Right lobe of liver (tissue), 6 donors: ENCODE measurements at regions not wholly inside any gene's neighbourhood (a gene's known extent, or its start where the extent isn't known, plus 50 kb on each side); places are given as distances from the start of the nearest gene placed in this dataset.

Source experiments
- ATAC-seq, 4 donors: fragments of 200-7000 bp; cut with Tn5 transposase; one replicate each; pipeline ENCODE4 v1.9.1; 2020; ENCODE audit warnings: mild to moderate bottlenecking in 4 of 4, moderate library complexity in 4 of 4
- DNase-seq, 3 donors: peaks; one replicate each; pipeline ENCODE4 v3.0.0-alpha.2; 2020
- H3K27ac ChIP-seq, 3 donors: fragments of 200-600 bp; one replicate each; pipeline ENCODE4 v1.8.0; 2022
- H3K27me3 ChIP-seq, 2 donors: fragments of 200-600 bp; one replicate each; pipeline ENCODE4 v1.8.0; 2022
- H3K36me3 ChIP-seq, 4 donors: fragments of 200-600 bp; sonication (generic) in 1 of 4; one replicate each; pipeline versions ENCODE4 v1.5.1 to v1.8.0; 2017 to 2022; ENCODE audit warnings: control low read depth in 1 of 4
- H3K4me1 ChIP-seq, 4 donors: fragments of 200-600 bp; sonication (generic) in 1 of 4; one replicate each; pipeline versions ENCODE4 v1.5.1 to v1.8.0; 2017 to 2022; ENCODE audit warnings: control low read depth in 1 of 4
- H3K4me3 ChIP-seq, 3 donors: fragments of 200-600 bp; one replicate each; pipeline ENCODE4 v1.8.0; 2022
- H3K9me3 ChIP-seq, 4 donors: fragments of 200-600 bp; sonication (generic) in 1 of 4; one replicate each; pipeline versions ENCODE4 v1.5.1 to v1.8.0; 2017 to 2022; ENCODE audit warnings: control low read depth in 1 of 4
- POLR2A ChIP-seq: fragments of 450-650 bp; IDR thresholded peaks from one replicate; pipeline ENCODE4 v1.6.1; 2017; ENCODE audit warnings: antibody characterized with exemption, mild to moderate bottlenecking
- WGBS: methylation state at CpG from one replicate; pipeline ENCODE4 v1.1.6; 2018; ENCODE audit warnings: low coverage, low lambda C conversion rate; ENCODE audit not compliant: insufficient coverage; ENCODE audit errors: missing lambda C conversion rate; 5-methylcytosine and 5-hydroxymethylcytosine counted together
- intact Hi-C, 2 donors: fragments of 100-400 bp; cut with DNase I; formaldehyde crosslinking; loops; one replicate each; pipeline versions ENCODE4 v1.11.2 to v1.14.1; 2022
- TF ChIP-seq, protein P1 (sequence below), 4 donors: fragments of 200-600 bp in 3 of 4; fragments of 450-650 bp in 1 of 4; IDR thresholded peaks; one replicate each; pipeline versions ENCODE4 v1.5.1 to v1.8.0; 2016 to 2022; ENCODE audit warnings: antibody characterized with exemption in 4 of 4, mild to moderate bottlenecking in 2 of 4
- donor health status: DM: no; HTN: yes; CAD: no.
- donor health status: DM: no; HTN: no; CAD: no.
- donor health status: DM: no; HTN: no; CAD: no.
- donor health status: DM: no; HTN: yes; CAD: no.
- donor health status: DM: no; HTN: yes; CAD: no.

DNA sequence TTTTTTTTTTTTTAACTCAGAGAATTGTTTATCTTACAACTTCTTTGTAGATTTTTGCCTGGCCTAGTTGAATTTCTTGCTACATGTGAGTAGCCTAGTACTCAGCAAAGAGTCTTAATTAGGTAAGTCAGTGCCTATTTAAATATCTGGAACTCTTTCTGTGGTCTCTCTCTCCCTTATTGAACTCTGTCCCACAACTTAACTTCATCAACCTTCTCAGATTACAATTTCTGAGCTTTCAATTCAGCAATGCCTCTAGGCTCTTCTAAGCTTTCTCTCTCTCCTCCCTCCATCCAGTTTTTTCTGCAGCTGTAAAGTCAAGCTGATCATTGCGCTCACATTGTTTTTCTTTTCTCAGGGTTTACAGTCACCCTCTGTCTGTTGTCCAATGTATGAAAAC is 517.6 kb upstream of the ROBO1 start:
- no peaks in the 10 kb centered on the region for H3K9me3 ChIP-seq
- no peaks in the 10 kb centered on the region for H3K27me3 ChIP-seq
- TF ChIP-seq, protein P1, sequence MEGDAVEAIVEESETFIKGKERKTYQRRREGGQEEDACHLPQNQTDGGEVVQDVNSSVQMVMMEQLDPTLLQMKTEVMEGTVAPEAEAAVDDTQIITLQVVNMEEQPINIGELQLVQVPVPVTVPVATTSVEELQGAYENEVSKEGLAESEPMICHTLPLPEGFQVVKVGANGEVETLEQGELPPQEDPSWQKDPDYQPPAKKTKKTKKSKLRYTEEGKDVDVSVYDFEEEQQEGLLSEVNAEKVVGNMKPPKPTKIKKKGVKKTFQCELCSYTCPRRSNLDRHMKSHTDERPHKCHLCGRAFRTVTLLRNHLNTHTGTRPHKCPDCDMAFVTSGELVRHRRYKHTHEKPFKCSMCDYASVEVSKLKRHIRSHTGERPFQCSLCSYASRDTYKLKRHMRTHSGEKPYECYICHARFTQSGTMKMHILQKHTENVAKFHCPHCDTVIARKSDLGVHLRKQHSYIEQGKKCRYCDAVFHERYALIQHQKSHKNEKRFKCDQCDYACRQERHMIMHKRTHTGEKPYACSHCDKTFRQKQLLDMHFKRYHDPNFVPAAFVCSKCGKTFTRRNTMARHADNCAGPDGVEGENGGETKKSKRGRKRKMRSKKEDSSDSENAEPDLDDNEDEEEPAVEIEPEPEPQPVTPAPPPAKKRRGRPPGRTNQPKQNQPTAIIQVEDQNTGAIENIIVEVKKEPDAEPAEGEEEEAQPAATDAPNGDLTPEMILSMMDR (IDR thresholded peaks at IDR 0.05), result no peak
- TF ChIP-seq POLR2A, result no peak
- intact Hi-C loops, result no loop called here
- 67% methylated on average over 1 of the region's 1 CpG for WGBS
- no peak overlapping the region for H3K4me3 ChIP-seq
- no peak overlapping the region for H3K27ac ChIP-seq
- DNase-seq, result no peak
- no peak for ATAC-seq
- no peaks in the 10 kb centered on the region for H3K36me3 ChIP-seq
- no peaks in the 10 kb centered on the region for H3K4me1 ChIP-seq

- ATAC-seq, result no peak
- DNase-seq, result no peak
- Histone ChIP-seq H3K9me3 (no peaks in the 10 kb centered on the region), H3K27me3 (no peaks in the 10 kb centered on the region), H3K36me3 (no peaks in the 10 kb centered on the region), H3K4me1 (no peaks in the 10 kb centered on the region), H3K4me3 (no peak overlapping the region), H3K27ac (no peak overlapping the region)
- TF ChIP-seq, protein P1 (IDR thresholded peaks at IDR 0.05), result no peak
- no peak for TF ChIP-seq POLR2A
- WGBS, result 25% methylated on average over 2 of the region's 2 CpGs
- intact Hi-C loops, result no loop called here
These were observed 516.0 kb upstream of the ROBO1 start for GRCh38 chr3:80283783-80284182.

GRCh38 chr3:80278056-80278455 is 510.3 kb upstream of the ROBO1 start:
- intact Hi-C loops, result no loop called here
- no peak for DNase-seq
- WGBS, result 70% methylated on average over 11 of the region's 11 CpGs

DNA sequence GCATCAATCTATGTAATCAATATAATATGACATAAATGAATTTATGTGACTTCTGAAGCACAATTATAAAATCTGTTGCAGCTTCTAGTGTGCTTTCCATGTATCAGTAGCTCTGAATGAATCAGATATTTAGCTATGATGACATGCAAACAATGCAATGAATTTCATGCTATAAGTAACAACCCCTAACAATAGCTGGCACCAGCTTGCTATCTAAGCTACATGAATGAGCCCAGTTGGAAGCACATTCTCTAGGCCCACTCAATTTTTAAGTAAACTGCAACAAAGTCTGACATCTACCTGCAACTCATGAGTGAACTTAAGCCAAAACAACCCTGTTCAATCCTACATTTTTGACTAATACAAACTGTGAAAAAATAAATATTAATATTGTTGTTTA is 507.3 kb upstream of the ROBO1 start:
- Histone ChIP-seq H3K27me3 (no peaks in the 10 kb centered on the region), H3K4me3 (no peak overlapping the region)
- no peak for ATAC-seq

More at GRCh38 chr3:80278056-80278455, 510.3 kb upstream of the ROBO1 start:
- H3K4me1 ChIP-seq, result no peaks in the 10 kb centered on the region
- ATAC-seq, result no peak
- no peaks in the 10 kb centered on the region for H3K9me3 ChIP-seq
- no peak overlapping the region for H3K4me3 ChIP-seq
- no peaks in the 10 kb centered on the region for H3K27me3 ChIP-seq
- H3K27ac ChIP-seq, result no peak overlapping the region
- TF ChIP-seq, protein P1 (IDR thresholded peaks at IDR 0.05), result no peak
- TF ChIP-seq POLR2A, result no peak
- no peaks in the 10 kb centered on the region for H3K36me3 ChIP-seq

GRCh38 chr3:80263260-80263659 is 495.5 kb upstream of the ROBO1 start:
- TF ChIP-seq, protein P1 (IDR thresholded peaks at IDR 0.05), result no peak
- no peak for TF ChIP-seq POLR2A
- Histone ChIP-seq H3K9me3 (no peaks in the 10 kb centered on the region), H3K36me3 (no peaks in the 10 kb centered on the region), H3K27ac (no peak overlapping the region), H3K27me3 (no peaks in the 10 kb centered on the region), H3K4me3 (no peak overlapping the region), H3K4me1 (no peaks in the 10 kb centered on the region)
- ATAC-seq (no peak), DNase-seq (no peak)
- 14% methylated on average over 3 of the region's 3 CpGs for WGBS
- intact Hi-C loops, result no loop called here

More for the DNA sequence above, 507.3 kb upstream of the ROBO1 start:
- intact Hi-C loops, result no loop called here
- TF ChIP-seq, protein P1 (IDR thresholded peaks at IDR 0.05), result no peak
- TF ChIP-seq POLR2A, result no peak
- Histone ChIP-seq H3K36me3 (no peaks in the 10 kb centered on the region), H3K9me3 (no peaks in the 10 kb centered on the region), H3K4me1 (no peaks in the 10 kb centered on the region), H3K27ac (no peak overlapping the region)
- DNase-seq, result no peak
